SKM-1 (cell line): ENCODE measurements at regions not wholly inside any gene's neighbourhood (a gene's known extent, or its start where the extent isn't known, plus 50 kb on each side); places are given as distances from the start of the nearest gene placed in this dataset.

Experiments used
- DNase-seq: peaks from one replicate; lab custom pipeline; 2025; ENCODE audit not compliant: unreplicated experiment; lab: John Stamatoyannopoulos, UW

GRCh38 chr2:53268626-53269025, 499.0 kb upstream of the CHAC2 start:
- no peak for DNase-seq

- no peak for DNase-seq
Measured at GRCh38 chr2:53268086-53268485, 499.5 kb upstream of the CHAC2 start.

- DNase-seq = no peak
Measured at GRCh38 chr2:53265544-53266299, 501.9 kb upstream of the CHAC2 start.

GRCh38 chr2:53260568-53260967, 507.0 kb upstream of the CHAC2 start:
- no peak for DNase-seq

GRCh38 chr2:53259395-53260009, 508.1 kb upstream of the CHAC2 start:
- no peak for DNase-seq

GRCh38 chr2:53257287-53257686, 510.3 kb upstream of the CHAC2 start:
- DNase-seq = no peak

GRCh38 chr2:53253244-53253643, 514.4 kb upstream of the CHAC2 start:
- DNase-seq = no peak

GRCh38 chr2:53252115-53252514, 515.5 kb upstream of the CHAC2 start:
- no peak for DNase-seq

- no peak for DNase-seq
Measured at GRCh38 chr2:53247956-53248735, 519.5 kb upstream of the CHAC2 start.

GRCh38 chr2:53243430-53243829, 524.2 kb upstream of the CHAC2 start:
- DNase-seq = no peak

GRCh38 chr2:53242090-53242489, 525.5 kb upstream of the CHAC2 start:
- no peak for DNase-seq

GRCh38 chr2:53235836-53236582, 531.6 kb upstream of the CHAC2 start:
- no peak for DNase-seq

GRCh38 chr2:53234548-53234903, 533.1 kb upstream of the CHAC2 start:
- no peak for DNase-seq

- DNase-seq = no peak
Measured at GRCh38 chr2:53233759-53234547, 533.7 kb upstream of the CHAC2 start.

- no peak for DNase-seq
Measured at GRCh38 chr2:53231908-53232307, 535.7 kb upstream of the CHAC2 start.

- DNase-seq = no peak
Measured at GRCh38 chr2:53230691-53231090, 536.9 kb upstream of the CHAC2 start.

GRCh38 chr2:53227535-53227934, 540.1 kb upstream of the CHAC2 start:
- DNase-seq = no peak

- DNase-seq = peak; percentile 84
Measured at GRCh38 chr2:53220969-53221368, 546.6 kb upstream of the CHAC2 start.

GRCh38 chr2:53217250-53217649, 550.4 kb upstream of the CHAC2 start:
- DNase-seq = no peak

- no peak for DNase-seq
Measured at GRCh38 chr2:53216805-53217204, 550.8 kb upstream of the CHAC2 start.

- no peak for DNase-seq
Measured at GRCh38 chr2:53212576-53212975, 555.0 kb upstream of the CHAC2 start.
